DOHH2 (cell line): ENCODE measurements at regions not wholly inside any gene's neighbourhood (a gene's known extent, or its start where the extent isn't known, plus 50 kb on each side); places are given as distances from the start of the nearest gene placed in this dataset.

Experiments
- H3F3A ChIP-seq: fragments of 200-600 bp; sonication (generic), shearing (Covaris generic); 2 replicates; pipeline ENCODE4 v1.6.0; 2016; ENCODE audit warnings: antibody characterized with exemption, mild to moderate bottlenecking; ENCODE audit not compliant: control insufficient read depth, insufficient read depth
- H3K27ac ChIP-seq: fragments of 200-600 bp; sonication (generic); 2 replicates; pipeline ENCODE4 v1.5.1; 2014; ENCODE audit warnings: low read depth, mild to moderate bottlenecking, low read length, moderate library complexity
- H3K27me3 ChIP-seq: fragments of 200-600 bp; sonication (generic); 2 replicates; pipeline ENCODE4 v1.6.1; 2014; ENCODE audit warnings: mild to moderate bottlenecking, low read length, mixed read lengths; ENCODE audit not compliant: control insufficient read depth
- H3K36me3 ChIP-seq: fragments of 200-600 bp; sonication (generic); 2 replicates; pipeline ENCODE4 v1.6.1; 2014; ENCODE audit warnings: mild to moderate bottlenecking, low read length, moderate library complexity, mixed read lengths; ENCODE audit not compliant: control insufficient read depth
- H3K4me1 ChIP-seq: fragments of 200-600 bp; sonication (generic); 2 replicates; pipeline ENCODE4 v1.6.1; 2014; ENCODE audit warnings: mild to moderate bottlenecking, low read length, mixed read lengths; ENCODE audit not compliant: control insufficient read depth
- H3K4me2 ChIP-seq: fragments of 200-600 bp; sonication (generic); 2 replicates; pipeline ENCODE4 v1.6.0; 2014; ENCODE audit warnings: mild to moderate bottlenecking, low read length, moderate library complexity
- H3K4me3 ChIP-seq: fragments of 200-600 bp; sonication (generic); 2 replicates; pipeline ENCODE4 v1.5.1; 2014; ENCODE audit warnings: mild to moderate bottlenecking, low read length, mixed read lengths
- H3K79me2 ChIP-seq: fragments of 200-600 bp; sonication (generic); 2 replicates; pipeline ENCODE4 v1.6.1; 2014; ENCODE audit warnings: mild to moderate bottlenecking, low read length, mixed read lengths; ENCODE audit not compliant: control insufficient read depth
- H3K9me2 ChIP-seq: fragments of 200-600 bp; sonication (generic); replicated peaks from 2 replicates; pipeline ENCODE4 v1.6.1; 2014; ENCODE audit warnings: mild to moderate bottlenecking, low read length, mixed read lengths; ENCODE audit not compliant: control insufficient read depth
- H3K9me3 ChIP-seq: fragments of 200-600 bp; sonication (generic); 2 replicates; pipeline ENCODE4 v1.6.1; 2014; ENCODE audit warnings: antibody characterized with exemption, low read length, mixed read lengths; ENCODE audit not compliant: control insufficient read depth, insufficient read depth
- H4K20me1 ChIP-seq: fragments of 200-600 bp; sonication (generic); 2 replicates; pipeline ENCODE4 v1.6.0; 2014; ENCODE audit warnings: low read depth, mild to moderate bottlenecking, antibody characterized with exemption, low read length, moderate library complexity; ENCODE audit not compliant: control insufficient read depth, insufficient read depth
- CTCF ChIP-seq: fragments of 200-600 bp; sonication (generic); IDR thresholded peaks from one replicate; pipeline ENCODE4 v1.5.1; 2014; ENCODE audit warnings: antibody characterized with exemption, mild to moderate bottlenecking, low read depth, low read length; ENCODE audit not compliant: poor library complexity, severe bottlenecking
- EZH2phosphoT487 ChIP-seq: fragments of 200-600 bp; sonication (generic); IDR thresholded peaks from 2 replicates; pipeline ENCODE4 v1.6.1; 2017; ENCODE audit warnings: borderline replicate concordance, mild to moderate bottlenecking, antibody characterized with exemption, low read length, moderate library complexity, mixed read lengths

- Histone ChIP-seq H3K36me3 (no peaks in the 10 kb centered on the region), H4K20me1 (no peaks in the 10 kb centered on the region), H3K4me3 (no peak overlapping the region), H3K4me2 (no peak overlapping the region), H3K4me1 (no peaks in the 10 kb centered on the region), H3K27ac (no peak overlapping the region), H3K9me2 (no peaks in the 10 kb centered on the region), H3F3A (no peaks in the 10 kb centered on the region), H3K27me3 (no peaks in the 10 kb centered on the region), H3K9me3 (no peaks in the 10 kb centered on the region), H3K79me2 (no peaks in the 10 kb centered on the region)
- TF ChIP-seq CTCF (no peak), EZH2phosphoT487 (no peak)
Measured at GRCh38 chr1:219824338-219824737, 104.0 kb downstream of the SLC30A10 start.

- Histone ChIP-seq H3F3A (no peaks in the 10 kb centered on the region), H3K27ac (no peak overlapping the region), H3K4me3 (no peak overlapping the region)
Measured at GRCh38 chr1:219820551-219820950, 107.8 kb downstream of the SLC30A10 start.

GRCh38 chr1:219817914-219818313 lies 110.4 kb downstream of the SLC30A10 start:
- TF ChIP-seq EZH2phosphoT487 (no peak), CTCF (no peak)
- H3K79me2 ChIP-seq: no peaks in the 10 kb centered on the region
- no peaks in the 10 kb centered on the region for H3K36me3 ChIP-seq
- no peaks in the 10 kb centered on the region for H3K9me3 ChIP-seq
- no peaks in the 10 kb centered on the region for H4K20me1 ChIP-seq
- H3K4me1 ChIP-seq: no peaks in the 10 kb centered on the region
- H3K27ac ChIP-seq: no peak overlapping the region
- H3K4me2 ChIP-seq: no peak overlapping the region
- H3F3A ChIP-seq: no peaks in the 10 kb centered on the region
- no peak overlapping the region for H3K4me3 ChIP-seq
- no peaks in the 10 kb centered on the region for H3K9me2 ChIP-seq
- H3K27me3 ChIP-seq: peaks cover 20% of the 10 kb centered on the region

More at GRCh38 chr1:219820551-219820950, 107.8 kb downstream of the SLC30A10 start:
- H3K4me1 ChIP-seq: no peaks in the 10 kb centered on the region
- H3K36me3 ChIP-seq: no peaks in the 10 kb centered on the region
- peaks cover 8% of the 10 kb centered on the region; the same call in 1 of the 2 replicates for H3K27me3 ChIP-seq
- no peak overlapping the region for H3K4me2 ChIP-seq
- TF ChIP-seq CTCF: no peak
- no peak for TF ChIP-seq EZH2phosphoT487
- no peaks in the 10 kb centered on the region for H3K9me3 ChIP-seq
- H4K20me1 ChIP-seq: no peaks in the 10 kb centered on the region
- no peaks in the 10 kb centered on the region for H3K79me2 ChIP-seq
- no peaks in the 10 kb centered on the region for H3K9me2 ChIP-seq

- Histone ChIP-seq H3K4me1 (no peaks in the 10 kb centered on the region), H3K27me3 (peaks cover 25% of the 10 kb centered on the region), H3K9me2 (no peaks in the 10 kb centered on the region), H4K20me1 (no peaks in the 10 kb centered on the region), H3K4me3 (no peak overlapping the region), H3K27ac (no peak overlapping the region), H3F3A (no peaks in the 10 kb centered on the region), H3K9me3 (no peaks in the 10 kb centered on the region), H3K79me2 (no peaks in the 10 kb centered on the region), H3K4me2 (no peak overlapping the region), H3K36me3 (no peaks in the 10 kb centered on the region)
- TF ChIP-seq EZH2phosphoT487: no peak
- no peak for TF ChIP-seq CTCF
Measured at GRCh38 chr1:219813294-219813693, 115.1 kb downstream of the SLC30A10 start.
